Liver (tissue), 3 donors: ENCODE measurements at regions not wholly inside any gene's neighbourhood (a gene's known extent, or its start where the extent isn't known, plus 50 kb on each side); places are given as distances from the start of the nearest gene placed in this dataset.

ENCODE experiments used
- RAD21 ChIP-seq, 2 donors: IDR thresholded peaks; 2 replicates each; pipeline ENCODE4 v1.6.1; 2016; ENCODE audit warnings: antibody characterized with exemption in 2 of 2, mild to moderate bottlenecking in 2 of 2
- TF ChIP-seq, protein P1 (sequence below): fragments of 150-350 bp; IDR thresholded peaks from 2 replicates; pipeline ENCODE4 v1.5.1; 2017; ENCODE audit warnings: improper control_type of control experiment, low read depth, low read length; ENCODE audit not compliant: missing input control
- donor health status: healthy.
- donor health status: healthy.

DNA sequence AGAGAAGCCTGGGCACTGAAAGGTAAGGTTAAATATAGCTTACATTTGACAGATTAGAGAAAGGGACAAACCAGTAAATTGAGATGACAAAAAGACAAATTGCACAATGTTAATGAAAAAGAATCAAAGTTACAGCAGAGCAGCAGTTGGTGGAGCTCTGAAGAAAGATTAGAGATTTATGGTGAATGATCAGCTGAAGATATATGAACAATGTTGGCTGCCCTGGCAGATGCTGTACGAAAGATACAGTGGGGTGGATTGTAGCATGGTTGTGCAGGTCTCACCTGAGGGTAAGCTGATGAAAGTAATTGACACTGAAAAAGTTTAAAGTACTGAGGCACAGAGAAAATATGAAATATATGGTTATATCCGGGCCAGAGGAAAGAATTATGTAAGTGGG, 492.1 kb downstream of the ARHGEF28 start:
- TF ChIP-seq, protein P1, sequence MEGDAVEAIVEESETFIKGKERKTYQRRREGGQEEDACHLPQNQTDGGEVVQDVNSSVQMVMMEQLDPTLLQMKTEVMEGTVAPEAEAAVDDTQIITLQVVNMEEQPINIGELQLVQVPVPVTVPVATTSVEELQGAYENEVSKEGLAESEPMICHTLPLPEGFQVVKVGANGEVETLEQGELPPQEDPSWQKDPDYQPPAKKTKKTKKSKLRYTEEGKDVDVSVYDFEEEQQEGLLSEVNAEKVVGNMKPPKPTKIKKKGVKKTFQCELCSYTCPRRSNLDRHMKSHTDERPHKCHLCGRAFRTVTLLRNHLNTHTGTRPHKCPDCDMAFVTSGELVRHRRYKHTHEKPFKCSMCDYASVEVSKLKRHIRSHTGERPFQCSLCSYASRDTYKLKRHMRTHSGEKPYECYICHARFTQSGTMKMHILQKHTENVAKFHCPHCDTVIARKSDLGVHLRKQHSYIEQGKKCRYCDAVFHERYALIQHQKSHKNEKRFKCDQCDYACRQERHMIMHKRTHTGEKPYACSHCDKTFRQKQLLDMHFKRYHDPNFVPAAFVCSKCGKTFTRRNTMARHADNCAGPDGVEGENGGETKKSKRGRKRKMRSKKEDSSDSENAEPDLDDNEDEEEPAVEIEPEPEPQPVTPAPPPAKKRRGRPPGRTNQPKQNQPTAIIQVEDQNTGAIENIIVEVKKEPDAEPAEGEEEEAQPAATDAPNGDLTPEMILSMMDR, result no peak
- TF ChIP-seq RAD21 (IDR thresholded peaks at IDR 0.05), result no peak
